Kasumi-1 (cell line): ENCODE measurements at regions not wholly inside any gene's neighbourhood (a gene's known extent, or its start where the extent isn't known, plus 50 kb on each side); places are given as distances from the start of the nearest gene placed in this dataset.
"Not testable (repeated sequence)": the region's sequence is repeated elsewhere in the genome, so short reads cannot be mapped to it uniquely, and the experiment has no call there.

Source experiments
- DNase-seq, 2 experiments: peaks; one replicate each; lab custom pipeline; 2025; lab: John Stamatoyannopoulos, UW

- DNase-seq, result no peak
Observed at GRCh38 chr9:75672478-75672877, 218.0 kb upstream of the PCSK5 start.

GRCh38 chr9:75683591-75683990, 206.9 kb upstream of the PCSK5 start:
- no peak for DNase-seq

- no peak for DNase-seq
Observed at GRCh38 chr9:75685062-75685461, 205.4 kb upstream of the PCSK5 start.

- DNase-seq, result no peak
Observed at GRCh38 chr9:75687359-75687953, 203.0 kb upstream of the PCSK5 start.

GRCh38 chr9:75690551-75690950, 199.9 kb upstream of the PCSK5 start:
- not testable (repeated sequence) for DNase-seq

- no peak for DNase-seq
Observed at GRCh38 chr9:75691408-75691807, 199.1 kb upstream of the PCSK5 start.

- DNase-seq, result no peak
Observed at GRCh38 chr9:75692309-75692708, 198.2 kb upstream of the PCSK5 start.

- DNase-seq, result no peak
Observed at GRCh38 chr9:75695921-75696320, 194.6 kb upstream of the PCSK5 start.

- DNase-seq, result no peak
Observed at GRCh38 chr9:75699017-75699416, 191.5 kb upstream of the PCSK5 start.

GRCh38 chr9:75699625-75700251, 190.7 kb upstream of the PCSK5 start:
- DNase-seq, result no peak

GRCh38 chr9:75700252-75700640, 190.2 kb upstream of the PCSK5 start:
- no peak for DNase-seq

- no peak for DNase-seq
Observed at GRCh38 chr9:75707191-75707590, 183.3 kb upstream of the PCSK5 start.

- no peak for DNase-seq
Observed at GRCh38 chr9:75709698-75710097, 180.8 kb upstream of the PCSK5 start.

- no peak for DNase-seq
Observed at GRCh38 chr9:75712700-75713099, 177.8 kb upstream of the PCSK5 start.

GRCh38 chr9:75713335-75713734, 177.1 kb upstream of the PCSK5 start:
- DNase-seq, result no peak

GRCh38 chr9:75715360-75715759, 175.1 kb upstream of the PCSK5 start:
- DNase-seq, result no peak

- DNase-seq, result no peak
Observed at GRCh38 chr9:75718677-75719076, 171.8 kb upstream of the PCSK5 start.

- DNase-seq, result no peak
Observed at GRCh38 chr9:75728391-75728790, 162.1 kb upstream of the PCSK5 start.

- DNase-seq, result no peak
Observed at GRCh38 chr9:75734802-75735201, 155.7 kb upstream of the PCSK5 start.

- no peak for DNase-seq
Observed at GRCh38 chr9:75739884-75740611, 150.4 kb upstream of the PCSK5 start.

GRCh38 chr9:75743855-75744254, 146.6 kb upstream of the PCSK5 start:
- DNase-seq, result no peak

- no peak for DNase-seq
Observed at GRCh38 chr9:75754080-75754479, 136.4 kb upstream of the PCSK5 start.

GRCh38 chr9:75775166-75775565, 115.3 kb upstream of the PCSK5 start:
- DNase-seq, result no peak
